Mammary epithelial cell (primary cell): ENCODE measurements at regions not wholly inside any gene's neighbourhood (a gene's known extent, or its start where the extent isn't known, plus 50 kb on each side); places are given as distances from the start of the nearest gene placed in this dataset.

Source experiments
- CTCF ChIP-seq, 2 donors: IDR thresholded peaks in 1 of 2; conservative IDR thresholded peaks in 1 of 2; 2 replicates each; pipeline ENCODE4 v1.5.1; 2011 to 2012; ENCODE audit warnings: inconsistent platforms in 2 of 2, low read length in 2 of 2, mild to moderate bottlenecking in 2 of 2, control low read depth in 1 of 2, low read depth in 1 of 2; ENCODE audit not compliant: insufficient read depth in 1 of 2; ENCODE audit errors: extremely low read depth in 1 of 2
- EZH2 ChIP-seq: IDR thresholded peaks from 2 replicates; pipeline ENCODE4 v1.6.1; 2012; ENCODE audit warnings: low read length, inconsistent platforms, borderline replicate concordance

GRCh38 chr1:221125976-221126375 lies 246.7 kb downstream of the HLX start:
- TF ChIP-seq CTCF (conservative IDR thresholded peaks at IDR 0.05 in 1 of 2, IDR thresholded peaks at IDR 0.05 in 1 of 2; ENCODE audit: extremely low read depth in 1 of 2, insufficient read depth in 1 of 2, low read depth in 1 of 2, low read length in 2 of 2): no peak
- TF ChIP-seq EZH2: no peak
